Activated CD8-positive, alpha-beta memory T cell treated with anti-CD3 and anti-CD28 coated beads, Interleukin-2, amount 10 ng/mL, durations not matched to agents 7 days and 5 days (primary cell): ENCODE measurements at regions not wholly inside any gene's neighbourhood (a gene's known extent, or its start where the extent isn't known, plus 50 kb on each side); places are given as distances from the start of the nearest gene placed in this dataset.
"Not testable (repeated sequence)": the region's sequence is repeated elsewhere in the genome, so short reads cannot be mapped to it uniquely, and the experiment has no call there.

Source experiments
- ATAC-seq: fragments of 150-1000 bp; cut with Tn5 transposase; one replicate; pipeline ENCODE4 v1.10.0; 2021; ENCODE audit warnings: moderate library complexity
- CTCF ChIA-PET: fragments of 350-600 bp; sonication (Branson Sonifier 250); formaldehyde crosslinking; loops from one replicate; lab custom pipeline; 2021; ENCODE audit warnings: antibody characterized with exemption; lab: Charles Lee
- DNase-seq: peaks from one replicate; pipeline ENCODE4 v3.0.0-alpha.2; 2020
- H3K27ac Mint-ChIP-seq: one replicate; pipeline ENCODE4 v1.8.0; 2021; ENCODE audit warnings: mild to moderate bottlenecking, mixed read lengths
- H3K27me3 Mint-ChIP-seq: one replicate; pipeline ENCODE4 v1.8.0; 2021; ENCODE audit warnings: mixed read lengths
- H3K36me3 Mint-ChIP-seq: one replicate; pipeline ENCODE4 v1.8.0; 2021; ENCODE audit warnings: mild to moderate bottlenecking, mixed read lengths
- H3K4me1 Mint-ChIP-seq: one replicate; pipeline ENCODE4 v1.8.0; 2021; ENCODE audit warnings: mixed read lengths
- H3K4me3 Mint-ChIP-seq: one replicate; pipeline ENCODE4 v1.8.0; 2021; ENCODE audit warnings: mild to moderate bottlenecking, moderate library complexity, mixed read lengths
- H3K9me3 Mint-ChIP-seq: one replicate; pipeline ENCODE4 v1.8.0; 2022; ENCODE audit warnings: low read depth, mixed read lengths

GRCh38 chr2:149781263-149781808 is 193.8 kb upstream of the MMADHC start:
- H3K4me1 Mint-ChIP-seq: no peaks in the 10 kb centered on the region
- H3K4me3 Mint-ChIP-seq: no peak overlapping the region
- peaks cover 2% of the 10 kb centered on the region for H3K9me3 Mint-ChIP-seq
- no peaks in the 10 kb centered on the region for H3K36me3 Mint-ChIP-seq
- no peaks in the 10 kb centered on the region for H3K27me3 Mint-ChIP-seq
- no peak for DNase-seq
- CTCF ChIA-PET: no interaction called here
- no peak for ATAC-seq
- H3K27ac Mint-ChIP-seq: no peak overlapping the region

GRCh38 chr2:149773006-149773405 is 185.4 kb upstream of the MMADHC start:
- Mint-ChIP-seq H3K9me3 (no peaks in the 10 kb centered on the region), H3K4me3 (no peak overlapping the region), H3K27me3 (peaks cover 2% of the 10 kb centered on the region), H3K27ac (no peak overlapping the region), H3K36me3 (no peaks in the 10 kb centered on the region), H3K4me1 (no peaks in the 10 kb centered on the region)
- CTCF ChIA-PET: no interaction called here
- ATAC-seq: no peak
- no peak for DNase-seq

GRCh38 chr2:149768320-149768799 is 180.8 kb upstream of the MMADHC start:
- no peak for DNase-seq
- Mint-ChIP-seq H3K4me1 (no peaks in the 10 kb centered on the region), H3K4me3 (no peak overlapping the region), H3K27me3 (peaks cover 2% of the 10 kb centered on the region), H3K36me3 (no peaks in the 10 kb centered on the region), H3K9me3 (no peaks in the 10 kb centered on the region), H3K27ac (no peak overlapping the region)
- ATAC-seq: no peak
- CTCF ChIA-PET: no interaction called here

GRCh38 chr2:149767516-149767974 is 180.0 kb upstream of the MMADHC start:
- Mint-ChIP-seq H3K27me3 (no peaks in the 10 kb centered on the region), H3K27ac (no peak overlapping the region), H3K4me1 (no peaks in the 10 kb centered on the region), H3K4me3 (no peak overlapping the region), H3K36me3 (no peaks in the 10 kb centered on the region), H3K9me3 (no peaks in the 10 kb centered on the region)
- ATAC-seq: no peak
- CTCF ChIA-PET: no interaction called here
- no peak for DNase-seq

GRCh38 chr2:149766339-149766738 is 178.8 kb upstream of the MMADHC start:
- H3K4me1 Mint-ChIP-seq: no peaks in the 10 kb centered on the region
- CTCF ChIA-PET: no interaction called here
- no peaks in the 10 kb centered on the region for H3K36me3 Mint-ChIP-seq

GRCh38 chr2:149765636-149766035 is 178.1 kb upstream of the MMADHC start:
- Mint-ChIP-seq H3K36me3 (no peaks in the 10 kb centered on the region), H3K4me3 (no peak overlapping the region), H3K27ac (no peak overlapping the region), H3K27me3 (no peaks in the 10 kb centered on the region), H3K4me1 (no peaks in the 10 kb centered on the region), H3K9me3 (peaks cover 2% of the 10 kb centered on the region)
- CTCF ChIA-PET: no interaction called here
- ATAC-seq (no peak), DNase-seq (no peak)

More at GRCh38 chr2:149766339-149766738, 178.8 kb upstream of the MMADHC start:
- Mint-ChIP-seq H3K27me3 (no peaks in the 10 kb centered on the region), H3K4me3 (no peak overlapping the region), H3K9me3 (peaks cover 2% of the 10 kb centered on the region), H3K27ac (no peak overlapping the region)
- no peak for ATAC-seq
- DNase-seq: no peak

GRCh38 chr2:149765003-149765402 is 177.4 kb upstream of the MMADHC start:
- Mint-ChIP-seq H3K27me3 (no peaks in the 10 kb centered on the region), H3K4me1 (no peaks in the 10 kb centered on the region), H3K27ac (no peak overlapping the region), H3K9me3 (peaks cover 2% of the 10 kb centered on the region), H3K4me3 (no peak overlapping the region), H3K36me3 (no peaks in the 10 kb centered on the region)
- no peak for ATAC-seq
- no peak for DNase-seq
- CTCF ChIA-PET: no interaction called here

- Mint-ChIP-seq H3K36me3 (no peaks in the 10 kb centered on the region), H3K9me3 (peaks cover 5% of the 10 kb centered on the region), H3K4me1 (no peaks in the 10 kb centered on the region), H3K4me3 (no peak overlapping the region), H3K27me3 (no peaks in the 10 kb centered on the region), H3K27ac (no peak overlapping the region)
- CTCF ChIA-PET: no interaction called here
- DNase-seq (no peak), ATAC-seq (no peak)
Observed at GRCh38 chr2:149763358-149763757, 175.8 kb upstream of the MMADHC start.

- H3K4me1 Mint-ChIP-seq: no peaks in the 10 kb centered on the region
- no peak overlapping the region for H3K27ac Mint-ChIP-seq
- no peaks in the 10 kb centered on the region for H3K36me3 Mint-ChIP-seq
- H3K27me3 Mint-ChIP-seq: no peaks in the 10 kb centered on the region
- no peak for ATAC-seq
- CTCF ChIA-PET: no interaction called here
- no peak overlapping the region for H3K4me3 Mint-ChIP-seq
- peaks cover 5% of the 10 kb centered on the region for H3K9me3 Mint-ChIP-seq
- DNase-seq: no peak
Observed at GRCh38 chr2:149761611-149762010, 174.0 kb upstream of the MMADHC start.

GRCh38 chr2:149759382-149759781 is 171.8 kb upstream of the MMADHC start:
- DNase-seq, H3K27me3 Mint-ChIP-seq, H3K36me3 Mint-ChIP-seq, H3K4me3 Mint-ChIP-seq, H3K4me1 Mint-ChIP-seq, H3K9me3 Mint-ChIP-seq, ATAC-seq, CTCF ChIA-PET, H3K27ac Mint-ChIP-seq: not testable (repeated sequence)

GRCh38 chr2:149754722-149755121 is 167.1 kb upstream of the MMADHC start:
- CTCF ChIA-PET, H3K36me3 Mint-ChIP-seq: not testable (repeated sequence)

GRCh38 chr2:149747456-149747855 is 159.9 kb upstream of the MMADHC start:
- Mint-ChIP-seq H3K36me3 (no peaks in the 10 kb centered on the region), H3K4me3 (no peak overlapping the region), H3K27me3 (no peaks in the 10 kb centered on the region), H3K4me1 (no peaks in the 10 kb centered on the region), H3K9me3 (no peaks in the 10 kb centered on the region), H3K27ac (no peak overlapping the region)
- DNase-seq: no peak
- no peak for ATAC-seq
- CTCF ChIA-PET: no interaction called here

More at GRCh38 chr2:149754722-149755121, 167.1 kb upstream of the MMADHC start:
- H3K4me1 Mint-ChIP-seq, H3K27me3 Mint-ChIP-seq, H3K9me3 Mint-ChIP-seq, ATAC-seq, DNase-seq, H3K27ac Mint-ChIP-seq, H3K4me3 Mint-ChIP-seq: not testable (repeated sequence)

- no peaks in the 10 kb centered on the region for H3K36me3 Mint-ChIP-seq
- H3K27ac Mint-ChIP-seq: no peak overlapping the region
- no peak for DNase-seq
Observed at GRCh38 chr2:149745396-149746230, 158.0 kb upstream of the MMADHC start.

GRCh38 chr2:149744865-149745264 is 157.3 kb upstream of the MMADHC start:
- no peaks in the 10 kb centered on the region for H3K27me3 Mint-ChIP-seq
- H3K9me3 Mint-ChIP-seq: no peaks in the 10 kb centered on the region
- no peaks in the 10 kb centered on the region for H3K4me1 Mint-ChIP-seq
- DNase-seq (no peak), ATAC-seq (no peak)
- H3K4me3 Mint-ChIP-seq: no peak overlapping the region
- H3K36me3 Mint-ChIP-seq: no peaks in the 10 kb centered on the region
- CTCF ChIA-PET: no interaction called here
- H3K27ac Mint-ChIP-seq: no peak overlapping the region

More at GRCh38 chr2:149745396-149746230, 158.0 kb upstream of the MMADHC start:
- Mint-ChIP-seq H3K27me3 (no peaks in the 10 kb centered on the region), H3K4me1 (no peaks in the 10 kb centered on the region), H3K9me3 (no peaks in the 10 kb centered on the region), H3K4me3 (no peak overlapping the region)
- CTCF ChIA-PET: no interaction called here
- no peak for ATAC-seq
